Lower leg skin (tissue), 4 donors: ENCODE measurements at regions not wholly inside any gene's neighbourhood (a gene's known extent, or its start where the extent isn't known, plus 50 kb on each side); places are given as distances from the start of the nearest gene placed in this dataset.

Experiments
- DNase-seq, 2 donors: peaks; one replicate each; pipeline ENCODE4 v3.0.0-alpha.2; 2019; ENCODE audit warnings: low spot score in 2 of 2
- H3K4me3 ChIP-seq: fragments of 200-600 bp; sonication (generic); 2 replicates; pipeline ENCODE4 v1.5.1; 2017; ENCODE audit warnings: mild to moderate bottlenecking, low read depth; ENCODE audit not compliant: poor library complexity, severe bottlenecking
- POLR2A ChIP-seq, 2 donors: fragments of 450-650 bp; IDR thresholded peaks; one replicate each; pipeline ENCODE4 v1.6.1; 2016 to 2017; ENCODE audit warnings: antibody characterized with exemption in 2 of 2, mild to moderate bottlenecking in 1 of 2, moderate library complexity in 1 of 2
- WGBS, 2 donors: methylation state at CpG; one replicate each; pipeline ENCODE4 v1.1.5; 2018; 5-methylcytosine and 5-hydroxymethylcytosine counted together
- intact Hi-C: fragments of 100-400 bp; cut with DNase I; formaldehyde crosslinking; loops from one replicate; pipeline ENCODE4 v1.15.0; 2023; ENCODE audit warnings: low total_unique reads
- TF ChIP-seq, protein P1 (sequence below), 3 donors: fragments of 450-650 bp; IDR thresholded peaks; one replicate each; pipeline ENCODE4 v1.5.1; 2016; ENCODE audit warnings: antibody characterized with exemption in 3 of 3, mild to moderate bottlenecking in 3 of 3, moderate library complexity in 2 of 3

DNA sequence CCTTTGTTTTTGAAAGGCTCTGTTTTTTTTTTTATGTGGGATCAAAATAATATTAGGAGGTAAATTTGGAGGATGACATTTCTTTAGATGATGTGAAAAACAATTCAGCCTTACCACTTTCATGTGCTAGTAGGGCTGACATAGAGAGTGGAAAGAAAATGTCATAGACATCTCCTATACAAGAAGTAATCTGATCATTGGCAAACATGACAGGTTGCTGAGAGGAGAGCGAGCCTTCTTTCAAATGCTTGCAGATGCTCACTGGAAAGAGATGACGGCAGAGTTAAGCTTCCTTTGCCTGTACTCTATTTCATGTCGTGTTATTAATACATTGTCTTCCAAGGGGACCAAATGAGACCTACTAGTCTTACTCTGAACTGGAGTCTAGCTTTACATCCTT, 160.1 kb upstream of the DAP start:
- DNase-seq = no peak
- intact Hi-C loops = no loop called here
- 56 to 72% methylated on average over 3 of the region's 3 CpGs for WGBS, 2 donors
- TF ChIP-seq, protein P1, sequence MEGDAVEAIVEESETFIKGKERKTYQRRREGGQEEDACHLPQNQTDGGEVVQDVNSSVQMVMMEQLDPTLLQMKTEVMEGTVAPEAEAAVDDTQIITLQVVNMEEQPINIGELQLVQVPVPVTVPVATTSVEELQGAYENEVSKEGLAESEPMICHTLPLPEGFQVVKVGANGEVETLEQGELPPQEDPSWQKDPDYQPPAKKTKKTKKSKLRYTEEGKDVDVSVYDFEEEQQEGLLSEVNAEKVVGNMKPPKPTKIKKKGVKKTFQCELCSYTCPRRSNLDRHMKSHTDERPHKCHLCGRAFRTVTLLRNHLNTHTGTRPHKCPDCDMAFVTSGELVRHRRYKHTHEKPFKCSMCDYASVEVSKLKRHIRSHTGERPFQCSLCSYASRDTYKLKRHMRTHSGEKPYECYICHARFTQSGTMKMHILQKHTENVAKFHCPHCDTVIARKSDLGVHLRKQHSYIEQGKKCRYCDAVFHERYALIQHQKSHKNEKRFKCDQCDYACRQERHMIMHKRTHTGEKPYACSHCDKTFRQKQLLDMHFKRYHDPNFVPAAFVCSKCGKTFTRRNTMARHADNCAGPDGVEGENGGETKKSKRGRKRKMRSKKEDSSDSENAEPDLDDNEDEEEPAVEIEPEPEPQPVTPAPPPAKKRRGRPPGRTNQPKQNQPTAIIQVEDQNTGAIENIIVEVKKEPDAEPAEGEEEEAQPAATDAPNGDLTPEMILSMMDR (IDR thresholded peaks at IDR 0.05) = no peak
- no peak for TF ChIP-seq POLR2A (IDR thresholded peaks at IDR 0.05)
- H3K4me3 ChIP-seq = no peak overlapping the region

DNA sequence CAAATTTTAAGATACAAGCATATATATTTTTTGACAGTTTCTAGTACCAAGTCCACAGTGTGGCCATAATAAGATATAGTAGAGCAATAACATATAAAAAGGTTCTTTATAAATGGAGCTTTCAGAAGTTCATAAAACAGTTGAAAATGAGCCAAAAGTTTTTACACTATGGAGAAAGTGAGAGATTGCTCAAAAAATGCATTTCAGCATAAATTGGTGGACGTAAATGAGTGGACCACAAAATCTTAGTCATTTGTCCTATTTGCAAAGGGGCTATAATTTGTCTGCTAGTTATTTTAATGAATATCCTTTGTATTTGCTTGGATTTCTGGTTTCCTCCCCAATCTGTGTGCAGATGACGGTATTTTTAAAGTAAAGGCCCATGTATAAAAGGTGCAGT, 159.4 kb upstream of the DAP start:
- DNase-seq = no peak
- intact Hi-C loops = no loop called here
- 79 to 87% methylated on average over 2 of the region's 2 CpGs for WGBS, 2 donors
- no peak overlapping the region for H3K4me3 ChIP-seq
- TF ChIP-seq, protein P1 (IDR thresholded peaks at IDR 0.05) = no peak
- TF ChIP-seq POLR2A (IDR thresholded peaks at IDR 0.05) = no peak

DNA sequence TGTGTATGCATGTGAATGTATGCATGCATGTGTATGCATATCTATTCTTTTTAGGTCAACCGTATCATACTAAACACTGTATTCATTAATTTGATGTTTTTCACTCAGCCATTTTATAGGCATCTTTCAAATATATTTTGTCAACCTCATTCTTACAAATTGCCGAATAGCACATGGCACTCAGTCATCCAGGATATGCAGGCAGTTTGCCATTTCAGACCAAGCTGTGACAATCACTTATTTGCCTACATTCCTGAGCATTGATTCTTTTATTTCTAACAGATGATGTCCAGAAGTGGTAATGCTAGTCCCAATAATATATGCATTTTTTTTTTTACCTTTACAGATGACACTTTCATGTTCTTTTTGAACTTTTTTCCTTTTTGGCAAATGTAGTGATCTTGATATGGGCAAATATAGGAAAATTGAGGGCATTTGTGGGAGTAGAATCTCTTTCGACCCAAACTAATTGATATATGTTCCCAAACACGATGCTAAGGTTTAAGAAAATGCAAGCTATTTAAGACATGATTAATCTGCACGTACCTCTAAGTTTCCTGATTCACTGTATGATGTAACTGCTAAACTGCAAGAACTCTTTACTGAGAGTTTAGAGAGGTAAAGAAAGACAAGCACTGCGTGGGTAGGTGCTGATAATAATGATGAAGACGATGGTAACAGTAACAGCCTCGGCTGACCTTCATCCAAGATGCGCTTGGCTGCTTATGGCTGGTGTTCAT, 153.9 kb upstream of the DAP start:
- H3K4me3 ChIP-seq = no peak overlapping the region
- TF ChIP-seq POLR2A (IDR thresholded peaks at IDR 0.05) = no peak
- DNase-seq = no peak
- intact Hi-C loops = no loop called here
- 71 to 78% methylated on average over 9 of the region's 9 CpGs for WGBS, 2 donors

DNA sequence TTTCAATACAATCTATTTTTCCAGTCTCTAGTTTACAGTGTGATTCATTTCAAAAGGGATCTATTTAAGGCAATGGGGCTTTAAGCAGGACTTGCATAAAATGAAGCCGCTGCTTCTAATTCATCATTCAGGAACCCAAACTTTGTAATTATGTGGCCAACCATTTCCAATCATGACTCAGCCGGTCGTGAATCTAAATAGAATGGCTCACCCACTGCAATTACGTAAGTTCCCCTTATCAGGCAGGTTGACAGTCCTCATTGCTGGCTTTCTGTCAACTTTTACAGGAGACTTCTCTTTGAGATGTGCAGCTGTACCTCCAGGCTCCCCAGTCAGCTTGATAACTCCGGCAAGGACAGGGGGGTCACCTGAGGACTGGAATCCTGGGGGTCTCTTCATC, 152.8 kb upstream of the DAP start:
- intact Hi-C loops = no loop called here
- no peak overlapping the region for H3K4me3 ChIP-seq
- WGBS, 2 donors = 26 to 28% methylated on average over 5 of the region's 5 CpGs
- no peak for TF ChIP-seq POLR2A (IDR thresholded peaks at IDR 0.05)
- TF ChIP-seq, protein P1 (IDR thresholded peaks at IDR 0.05) = no peak
- DNase-seq = no peak

DNA sequence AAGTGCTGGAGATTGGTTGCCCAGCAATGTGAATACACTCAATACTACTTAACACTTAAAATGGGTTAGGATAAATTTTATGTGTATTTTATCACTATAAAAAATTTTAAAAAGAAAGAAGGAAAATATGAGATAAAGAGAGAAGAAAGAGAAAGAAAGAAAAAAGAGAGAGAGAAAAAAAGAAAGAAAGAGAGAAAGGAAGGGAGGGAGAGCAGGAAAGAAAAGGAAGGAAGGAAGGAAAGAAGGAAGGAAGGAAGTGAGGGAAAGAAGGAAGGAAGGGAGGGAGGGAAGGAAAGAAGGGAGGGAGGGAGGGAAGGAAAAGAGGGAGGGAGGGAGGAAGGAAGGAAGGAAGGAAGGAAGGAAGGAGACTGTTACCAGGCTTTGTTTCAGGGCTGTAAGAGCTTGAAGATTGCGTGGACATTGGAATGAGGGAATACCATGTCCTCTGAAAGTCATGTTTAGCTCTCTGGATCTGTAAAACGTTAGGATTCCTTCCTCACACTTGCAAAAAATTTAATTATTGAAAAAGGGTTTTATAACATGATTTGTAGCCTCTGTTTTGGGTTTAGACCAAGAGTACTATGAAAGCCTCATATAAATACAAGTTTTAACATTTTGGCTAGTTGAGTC, 152.3 kb upstream of the DAP start:
- no peak overlapping the region for H3K4me3 ChIP-seq
- TF ChIP-seq POLR2A (IDR thresholded peaks at IDR 0.05) = no peak
- TF ChIP-seq, protein P1 (IDR thresholded peaks at IDR 0.05) = no peak
- intact Hi-C loops = no loop called here
- no peak for DNase-seq
- WGBS, 2 donors = 33 to 38% methylated on average over 2 of the region's 2 CpGs

DNA sequence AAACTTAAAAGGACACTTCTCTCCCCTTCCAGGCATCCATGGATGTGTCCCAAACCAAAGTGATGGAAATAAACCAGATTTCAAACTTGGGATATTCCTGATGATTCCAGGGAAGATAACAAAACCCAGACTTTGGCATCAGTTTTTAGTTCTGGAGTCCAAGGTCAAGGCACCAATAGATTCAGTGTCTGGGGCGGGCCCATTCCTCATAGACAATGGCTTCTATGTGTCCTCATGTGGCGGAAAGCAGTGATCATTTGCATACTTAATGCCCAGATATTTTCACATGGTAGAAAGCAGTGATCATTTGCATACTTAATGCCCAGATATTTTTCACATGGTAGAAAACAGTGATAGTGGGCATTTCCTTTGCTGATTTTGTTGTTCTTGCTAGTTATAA, 151.4 kb upstream of the DAP start:
- 87 to 93% methylated on average over 2 of the region's 2 CpGs for WGBS, 2 donors
- intact Hi-C loops = no loop called here
- TF ChIP-seq, protein P1 (IDR thresholded peaks at IDR 0.05) = no peak
- no peak for TF ChIP-seq POLR2A (IDR thresholded peaks at IDR 0.05)
- no peak for DNase-seq
- no peak overlapping the region for H3K4me3 ChIP-seq
